ENCODE measurements at regions not wholly inside any gene's neighbourhood (a gene's known extent, or its start where the extent isn't known, plus 50 kb on each side); places are given as distances from the start of the nearest gene placed in this dataset.

GRCh38 chr11:126149759-126150625 lies 61.5 kb downstream of the RPUSD4 start:
- no peak for TF ChIP-seq CTCF (IDR thresholded peaks at IDR 0.05)
- TF ChIP-seq ZFX (IDR thresholded peaks at IDR 0.05; ENCODE audit: borderline replicate concordance), result no peak
